A673 (cell line): ENCODE measurements at regions not wholly inside any gene's neighbourhood (a gene's known extent, or its start where the extent isn't known, plus 50 kb on each side); places are given as distances from the start of the nearest gene placed in this dataset.

Experiments
- BruUV-seq: library from RNA; stranded (reverse); fragments of 400-500 nt; replicated peaks from 2 replicates; lab custom pipeline; 2021; lab: Mats Ljungman, UMichigan
- CTCF ChIA-PET: fragments of 300-600 bp; sonication (Branson Sonifier 250); formaldehyde crosslinking; loops from one replicate; lab custom pipeline; 2022; ENCODE audit warnings: antibody characterized with exemption; lab: Charles Lee
- POLR2A ChIA-PET: fragments of 300-600 bp; sonication (Branson Sonifier 250); formaldehyde crosslinking; loops from one replicate; lab custom pipeline; 2022; ENCODE audit warnings: antibody characterized with exemption; ENCODE audit not compliant: low non-redundant PET; lab: Charles Lee
- DNase-seq: peaks from one replicate; pipeline ENCODE4 v3.0.0-alpha.2; 2015; ENCODE audit warnings: low spot score
- H3K27ac ChIP-seq: fragments of 200-600 bp; sonication (generic); 2 replicates; pipeline ENCODE4 v1.5.1; 2016; ENCODE audit warnings: mixed run types, low read depth, mild to moderate bottlenecking, mixed read lengths, antibody characterized with exemption, low read length; ENCODE audit not compliant: poor library complexity, severe bottlenecking
- H3K27me3 ChIP-seq: fragments of 200-600 bp; sonication (generic); replicated peaks from 2 replicates; pipeline ENCODE4 v1.6.1; 2017; ENCODE audit warnings: mixed run types, low read depth, mild to moderate bottlenecking, mixed read lengths, antibody characterized with exemption, low read length; ENCODE audit not compliant: insufficient read depth, poor library complexity
- H3K36me3 ChIP-seq: fragments of 200-600 bp; sonication (generic); 2 replicates; pipeline ENCODE4 v1.6.1; 2016; ENCODE audit warnings: mixed run types, mild to moderate bottlenecking, mixed read lengths, antibody characterized with exemption, low read length; ENCODE audit not compliant: insufficient read depth, poor library complexity, severe bottlenecking
- H3K4me1 ChIP-seq: fragments of 200-600 bp; sonication (generic); 2 replicates; pipeline ENCODE4 v1.6.1; 2017; ENCODE audit warnings: mixed run types, mild to moderate bottlenecking, mixed read lengths, antibody characterized with exemption, low read length; ENCODE audit not compliant: insufficient read depth, poor library complexity, severe bottlenecking
- H3K4me3 ChIP-seq: fragments of 200-600 bp; sonication (generic); 2 replicates; pipeline ENCODE4 v1.5.1; 2016; ENCODE audit warnings: low read depth, mixed run types, mild to moderate bottlenecking, mixed read lengths, low read length; ENCODE audit not compliant: poor library complexity, severe bottlenecking
- H3K9me3 ChIP-seq: fragments of 200-600 bp; sonication (generic); 2 replicates; pipeline ENCODE4 v1.6.1; 2016; ENCODE audit warnings: mixed run types, low read depth, mild to moderate bottlenecking, mixed read lengths, antibody characterized with exemption, low read length; ENCODE audit not compliant: poor library complexity, severe bottlenecking
- EZH2 ChIP-seq: fragments of 200-600 bp; sonication (generic); IDR thresholded peaks from 2 replicates; pipeline ENCODE4 v1.6.1; 2017; ENCODE audit warnings: borderline replicate concordance, low read depth, mild to moderate bottlenecking, mixed read lengths, antibody characterized with exemption, low read length; ENCODE audit not compliant: poor library complexity, severe bottlenecking
- intact Hi-C: fragments of 100-400 bp; cut with micrococcal nuclease; formaldehyde crosslinking; loops from one replicate; pipeline ENCODE4 v1.10.0; 2022; ENCODE audit not compliant: unreplicated experiment
- TF ChIP-seq, protein P1 (sequence below): fragments of 300-800, 200-600 bp; sonication (generic); conservative IDR thresholded peaks from 2 replicates; pipeline ENCODE4 v1.5.1; 2017; ENCODE audit warnings: low read depth, mild to moderate bottlenecking, antibody characterized with exemption, low read length, moderate library complexity, mixed read lengths

DNA sequence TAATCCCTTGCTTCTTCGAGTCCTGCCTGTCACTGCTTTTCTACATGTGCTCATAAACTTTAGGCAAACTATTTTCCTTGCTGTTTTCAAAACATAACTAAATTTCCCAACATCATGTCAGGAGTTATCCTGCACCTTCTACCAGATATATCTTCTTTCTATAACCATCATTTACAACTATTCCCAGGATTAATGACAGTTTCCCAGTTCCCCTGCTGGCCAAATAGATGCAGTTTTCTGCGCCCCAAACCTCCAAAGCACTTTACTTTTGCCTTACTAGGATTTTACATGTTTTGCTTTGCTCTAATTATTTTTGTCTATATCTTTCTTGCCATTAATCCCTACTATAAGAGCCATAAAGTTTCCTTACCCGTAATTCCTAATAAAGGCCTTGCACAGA lies 122.5 kb downstream of the GLUL start:
- intact Hi-C loops: no loop called here
- H3K4me3 ChIP-seq: no peak overlapping the region
- no peak overlapping the region for H3K27ac ChIP-seq
- H3K27me3 ChIP-seq: peaks cover 37% of the 10 kb centered on the region
- BruUV-seq: no TSS peak
- no peak for TF ChIP-seq EZH2
- TF ChIP-seq, protein P1, sequence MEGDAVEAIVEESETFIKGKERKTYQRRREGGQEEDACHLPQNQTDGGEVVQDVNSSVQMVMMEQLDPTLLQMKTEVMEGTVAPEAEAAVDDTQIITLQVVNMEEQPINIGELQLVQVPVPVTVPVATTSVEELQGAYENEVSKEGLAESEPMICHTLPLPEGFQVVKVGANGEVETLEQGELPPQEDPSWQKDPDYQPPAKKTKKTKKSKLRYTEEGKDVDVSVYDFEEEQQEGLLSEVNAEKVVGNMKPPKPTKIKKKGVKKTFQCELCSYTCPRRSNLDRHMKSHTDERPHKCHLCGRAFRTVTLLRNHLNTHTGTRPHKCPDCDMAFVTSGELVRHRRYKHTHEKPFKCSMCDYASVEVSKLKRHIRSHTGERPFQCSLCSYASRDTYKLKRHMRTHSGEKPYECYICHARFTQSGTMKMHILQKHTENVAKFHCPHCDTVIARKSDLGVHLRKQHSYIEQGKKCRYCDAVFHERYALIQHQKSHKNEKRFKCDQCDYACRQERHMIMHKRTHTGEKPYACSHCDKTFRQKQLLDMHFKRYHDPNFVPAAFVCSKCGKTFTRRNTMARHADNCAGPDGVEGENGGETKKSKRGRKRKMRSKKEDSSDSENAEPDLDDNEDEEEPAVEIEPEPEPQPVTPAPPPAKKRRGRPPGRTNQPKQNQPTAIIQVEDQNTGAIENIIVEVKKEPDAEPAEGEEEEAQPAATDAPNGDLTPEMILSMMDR: no peak
- H3K4me1 ChIP-seq: no peaks in the 10 kb centered on the region
- DNase-seq: no peak
- CTCF ChIA-PET: no interaction called here
- POLR2A ChIA-PET: no interaction called here
- no peaks in the 10 kb centered on the region for H3K9me3 ChIP-seq
- H3K36me3 ChIP-seq: no peaks in the 10 kb centered on the region

DNA sequence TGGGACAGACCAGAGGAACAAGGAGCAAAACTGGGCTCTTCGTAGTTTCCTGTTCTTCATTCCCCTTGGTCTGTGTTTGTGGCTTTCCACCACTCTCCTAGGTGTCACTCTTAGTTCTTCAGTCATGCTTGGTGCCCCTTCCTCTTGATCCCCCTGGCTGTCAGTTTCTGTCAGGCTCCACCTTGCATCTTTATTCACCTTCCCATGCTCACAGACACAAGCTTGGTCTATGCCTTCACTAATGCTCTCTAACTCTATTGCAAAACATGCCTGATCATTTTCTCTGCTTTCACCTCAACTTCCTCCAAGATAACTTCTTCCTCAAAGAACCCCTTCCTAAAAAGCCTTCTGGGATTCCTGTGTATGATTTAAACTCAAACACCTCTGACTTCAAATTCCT lies 122.9 kb downstream of the GLUL start:
- ChIA-PET POLR2A (no interaction called here), CTCF (no interaction called here)
- no peak for TF ChIP-seq EZH2
- TF ChIP-seq, protein P1: no peak

DNA sequence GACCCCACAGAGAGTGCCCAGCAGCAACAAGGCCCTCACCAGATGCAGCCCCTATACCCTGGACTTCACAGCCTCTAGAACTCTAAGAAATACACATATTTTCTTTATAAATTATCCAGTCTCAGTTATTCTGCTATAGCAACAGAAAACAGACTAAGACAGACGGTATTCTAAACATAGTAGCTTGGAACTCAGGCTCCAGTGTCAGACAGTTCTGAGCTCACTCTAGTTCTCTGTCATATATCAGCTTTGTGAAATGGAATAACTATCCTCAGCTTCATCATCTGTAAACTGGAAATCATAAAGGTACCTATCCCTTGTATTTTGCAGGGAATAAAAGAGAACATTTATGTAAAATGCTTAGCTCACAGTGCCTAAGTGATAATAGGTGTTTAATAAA lies 127.4 kb downstream of the GLUL start:
- CTCF ChIA-PET: no interaction called here
- BruUV-seq: no TSS peak
- TF ChIP-seq, protein P1: no peak
- no peak for TF ChIP-seq EZH2
- no peaks in the 10 kb centered on the region for H3K4me1 ChIP-seq
- intact Hi-C loops: no loop called here
- POLR2A ChIA-PET: no interaction called here
- H3K27ac ChIP-seq: no peak overlapping the region
- peaks cover 6% of the 10 kb centered on the region for H3K27me3 ChIP-seq
- H3K4me3 ChIP-seq: no peak overlapping the region
- no peak for DNase-seq
- no peaks in the 10 kb centered on the region for H3K36me3 ChIP-seq
- no peaks in the 10 kb centered on the region for H3K9me3 ChIP-seq

More for the DNA sequence above, 122.9 kb downstream of the GLUL start:
- DNase-seq: no peak
- no peaks in the 10 kb centered on the region for H3K4me1 ChIP-seq
- H3K4me3 ChIP-seq: no peak overlapping the region
- no peak overlapping the region for H3K27ac ChIP-seq
- BruUV-seq: no TSS peak
- no peaks in the 10 kb centered on the region for H3K9me3 ChIP-seq
- intact Hi-C loops: no loop called here
- H3K36me3 ChIP-seq: no peaks in the 10 kb centered on the region
- H3K27me3 ChIP-seq: peaks cover 34% of the 10 kb centered on the region
